ENCODE measurements at regions not wholly inside any gene's neighbourhood (a gene's known extent, or its start where the extent isn't known, plus 50 kb on each side); places are given as distances from the start of the nearest gene placed in this dataset.

- Histone ChIP-seq H3K4me3 (replicated peaks in 1 of 2; ENCODE audit: low read depth in 1 of 2, low read length in 2 of 2) (no peak overlapping the region), H4K20me1 (ENCODE audit: insufficient read depth) (no peaks in the 10 kb centered on the region), H3K27ac (ENCODE audit: low read depth, low read length) (no peak overlapping the region), H3K79me2 (ENCODE audit: insufficient read depth, low read length) (no peaks in the 10 kb centered on the region), H3K36me3 (ENCODE audit: control insufficient read depth in 1 of 2, insufficient read depth in 2 of 2, low read length in 2 of 2) (no peaks in the 10 kb centered on the region), H3K27me3 (ENCODE audit: insufficient read depth, low read length) (no peaks in the 10 kb centered on the region), H3K4me1 (ENCODE audit: control insufficient read depth in 1 of 2, insufficient read depth in 2 of 2, low read length in 2 of 2) (peaks cover 0 to 3% of the 10 kb centered on the region in 2 experiments; a peak in 1 of 4 replicates), H3K4me2 (ENCODE audit: low read length) (no peak overlapping the region), H3K9me2 (ENCODE audit: insufficient read depth) (no peaks in the 10 kb centered on the region), H3K9me3 (ENCODE audit: control insufficient read depth in 1 of 2, insufficient read depth in 1 of 2, low read depth in 1 of 2, low read length in 2 of 2) (no peaks in the 10 kb centered on the region), H2AFZ (ENCODE audit: low read depth, low read length, poor library complexity, severe bottlenecking) (no peak overlapping the region), H3K9ac (ENCODE audit: low read length) (no peak overlapping the region)
- RAD21 ChIA-PET (ENCODE audit: low non-redundant PET in 1 of 2, low total read pairs in 2 of 2, uncharacterized antibody in 2 of 2, unreplicated experiment in 2 of 2), result no interaction called here
- intact Hi-C loops (cut with micrococcal nuclease), result no loop called here
- TF ChIP-seq TCF7L2 (IDR thresholded peaks at IDR 0.05; ENCODE audit: borderline replicate concordance, extremely low read depth, insufficient read depth, insufficient read length) (no peak), SP1 (IDR thresholded peaks at IDR 0.05; ENCODE audit: low read depth) (no peak), FOSL1 (IDR thresholded peaks at IDR 0.05; ENCODE audit: low read depth) (no peak), ZBTB33 (IDR thresholded peaks at IDR 0.05; ENCODE audit: extremely low read depth, insufficient replicate concordance, low read length) (no peak), MAX (IDR thresholded peaks at IDR 0.05) (no peak), YY1 (IDR thresholded peaks at IDR 0.05; ENCODE audit: extremely low read depth, insufficient replicate concordance, low read depth, low read length) (no peak), CBX3 (IDR thresholded peaks at IDR 0.05; ENCODE audit: low read depth) (no peak)
- DNase-seq (ENCODE audit: low read depth, low spot score) (no peak), ATAC-seq (no peak)
- CTCF ChIA-PET, result no interaction called here
- POLR2A ChIA-PET, result no interaction called here
- BruUV-seq (replicated peaks), result no TSS peak
Measured at GRCh38 chr6:96450770-96451130, 70.9 kb upstream of the UFL1 start.

GRCh38 chr6:96458771-96459170 is 62.8 kb upstream of the UFL1 start:
- no peaks in the 10 kb centered on the region for H4K20me1 ChIP-seq (ENCODE audit: insufficient read depth)
- no peaks in the 10 kb centered on the region for H3K9me2 ChIP-seq (ENCODE audit: insufficient read depth)
- H3K9ac ChIP-seq (ENCODE audit: low read length), result no peak overlapping the region
- BruUV-seq (replicated peaks), result no TSS peak
- ATAC-seq (no peak), DNase-seq (ENCODE audit: low read depth, low spot score) (no peak)
- no peaks in the 10 kb centered on the region for H3K36me3 ChIP-seq (ENCODE audit: control insufficient read depth in 1 of 2, insufficient read depth in 2 of 2, low read length in 2 of 2)
- no peaks in the 10 kb centered on the region for H3K79me2 ChIP-seq (ENCODE audit: insufficient read depth, low read length)
- POLR2A ChIA-PET, result no interaction called here
- no peak overlapping the region for H3K27ac ChIP-seq (ENCODE audit: low read depth, low read length)
- RAD21 ChIA-PET (ENCODE audit: low non-redundant PET in 1 of 2, low total read pairs in 2 of 2, uncharacterized antibody in 2 of 2, unreplicated experiment in 2 of 2), result no interaction called here
- no peaks in the 10 kb centered on the region for H3K9me3 ChIP-seq (ENCODE audit: control insufficient read depth in 1 of 2, insufficient read depth in 1 of 2, low read depth in 1 of 2, low read length in 2 of 2)
- no peaks in the 10 kb centered on the region for H3K4me1 ChIP-seq (ENCODE audit: control insufficient read depth in 1 of 2, insufficient read depth in 2 of 2, low read length in 2 of 2)
- H2AFZ ChIP-seq (ENCODE audit: low read depth, low read length, poor library complexity, severe bottlenecking), result no peak overlapping the region
- H3K4me3 ChIP-seq (replicated peaks in 1 of 2; ENCODE audit: low read depth in 1 of 2, low read length in 2 of 2), result no peak overlapping the region
- H3K27me3 ChIP-seq (ENCODE audit: insufficient read depth, low read length), result no peaks in the 10 kb centered on the region
- intact Hi-C loops (cut with micrococcal nuclease), result no loop called here
- CTCF ChIA-PET, result no interaction called here
- H3K4me2 ChIP-seq (ENCODE audit: low read length), result no peak overlapping the region
- TF ChIP-seq ELF1 (IDR thresholded peaks at IDR 0.05; ENCODE audit: borderline replicate concordance, low read depth) (no peak), REST (IDR thresholded peaks at IDR 0.05; ENCODE audit: low read depth) (no peak), ZFX (IDR thresholded peaks at IDR 0.05) (no peak), CTCF (IDR thresholded peaks at IDR 0.05 in 2 of 3, conservative IDR thresholded peaks at IDR 0.05 in 1 of 3; ENCODE audit: borderline replicate concordance in 1 of 3, insufficient read depth in 1 of 3, low read depth in 2 of 3, low read length in 2 of 3) (no peak), ZNF274 (IDR thresholded peaks at IDR 0.05; ENCODE audit: low read depth, low read length) (no peak), POLR2A (IDR thresholded peaks at IDR 0.05; ENCODE audit: borderline replicate concordance, extremely low read depth, insufficient read depth, insufficient read length) (no peak), EZH2 (IDR thresholded peaks at IDR 0.05) (no peak), CBX3 (IDR thresholded peaks at IDR 0.05; ENCODE audit: low read depth) (no peak)
